ENCODE measurements at regions not wholly inside any gene's neighbourhood (a gene's known extent, or its start where the extent isn't known, plus 50 kb on each side); places are given as distances from the start of the nearest gene placed in this dataset.

DNA sequence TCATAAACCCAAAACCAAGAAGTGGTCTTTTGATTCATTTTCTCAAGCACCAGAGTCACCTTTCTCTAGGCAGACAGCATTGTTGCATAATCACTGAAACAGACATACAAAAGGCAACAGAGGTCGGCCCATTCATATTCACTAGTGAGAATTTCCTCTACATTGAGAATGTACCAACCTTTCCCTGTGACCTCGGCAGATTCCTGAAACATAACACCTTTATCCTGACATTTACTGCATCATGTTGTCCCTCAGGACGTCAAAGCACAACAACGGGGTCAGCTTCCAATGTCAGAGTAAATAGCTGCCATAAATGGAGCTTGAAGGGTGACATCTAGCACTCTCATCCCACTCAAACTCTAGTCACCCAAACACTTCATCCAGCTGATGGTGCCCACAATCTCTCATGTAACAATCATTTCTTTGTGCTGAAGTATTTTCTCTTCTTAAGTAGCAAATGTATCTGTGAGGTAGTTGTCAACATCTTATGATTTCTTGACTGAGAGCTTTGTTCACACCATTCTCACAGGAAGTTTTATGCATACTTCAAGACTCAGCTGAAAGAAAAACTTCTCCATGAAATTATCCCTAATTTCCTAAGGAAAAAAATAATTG lies 802.6 kb upstream of the CHAC2 start:
- Histone ChIP-seq H3K9me3 (ENCODE audit: insufficient read depth, low read depth) (peaks cover 7% of the 10 kb centered on the region; the same call in 1 of the 2 replicates), H3K27ac (no peak overlapping the region), H2AFZ (no peak overlapping the region), H3F3A (ENCODE audit: insufficient read depth, low read depth) (no peaks in the 10 kb centered on the region), H3K4me3 (no peak overlapping the region), H3K27me3 (ENCODE audit: insufficient read depth, low read depth) (no peaks in the 10 kb centered on the region), H4K20me1 (ENCODE audit: insufficient read depth) (no peaks in the 10 kb centered on the region), H3K79me2 (ENCODE audit: low read depth) (no peaks in the 10 kb centered on the region), H3K4me1 (replicated peaks; ENCODE audit: insufficient read depth) (no peaks in the 10 kb centered on the region), H3K36me3 (ENCODE audit: low read depth) (no peaks in the 10 kb centered on the region), H3K9me2 (ENCODE audit: insufficient read depth) (no peaks in the 10 kb centered on the region), H3K4me2 (no peak overlapping the region)
- ChIA-PET CTCF (no interaction called here), POLR2A (ENCODE audit: unreplicated experiment) (no interaction called here)
- intact Hi-C loops (cut with micrococcal nuclease; ENCODE audit: unreplicated experiment), result no loop called here
- BruUV-seq (replicated peaks), result no TSS peak
- DNase-seq, result no peak
- TF ChIP-seq, protein P1, sequence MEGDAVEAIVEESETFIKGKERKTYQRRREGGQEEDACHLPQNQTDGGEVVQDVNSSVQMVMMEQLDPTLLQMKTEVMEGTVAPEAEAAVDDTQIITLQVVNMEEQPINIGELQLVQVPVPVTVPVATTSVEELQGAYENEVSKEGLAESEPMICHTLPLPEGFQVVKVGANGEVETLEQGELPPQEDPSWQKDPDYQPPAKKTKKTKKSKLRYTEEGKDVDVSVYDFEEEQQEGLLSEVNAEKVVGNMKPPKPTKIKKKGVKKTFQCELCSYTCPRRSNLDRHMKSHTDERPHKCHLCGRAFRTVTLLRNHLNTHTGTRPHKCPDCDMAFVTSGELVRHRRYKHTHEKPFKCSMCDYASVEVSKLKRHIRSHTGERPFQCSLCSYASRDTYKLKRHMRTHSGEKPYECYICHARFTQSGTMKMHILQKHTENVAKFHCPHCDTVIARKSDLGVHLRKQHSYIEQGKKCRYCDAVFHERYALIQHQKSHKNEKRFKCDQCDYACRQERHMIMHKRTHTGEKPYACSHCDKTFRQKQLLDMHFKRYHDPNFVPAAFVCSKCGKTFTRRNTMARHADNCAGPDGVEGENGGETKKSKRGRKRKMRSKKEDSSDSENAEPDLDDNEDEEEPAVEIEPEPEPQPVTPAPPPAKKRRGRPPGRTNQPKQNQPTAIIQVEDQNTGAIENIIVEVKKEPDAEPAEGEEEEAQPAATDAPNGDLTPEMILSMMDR (conservative IDR thresholded peaks at IDR 0.05), result no peak
- TF ChIP-seq EZH2 (IDR thresholded peaks at IDR 0.05; ENCODE audit: low read depth), result no peak

DNA sequence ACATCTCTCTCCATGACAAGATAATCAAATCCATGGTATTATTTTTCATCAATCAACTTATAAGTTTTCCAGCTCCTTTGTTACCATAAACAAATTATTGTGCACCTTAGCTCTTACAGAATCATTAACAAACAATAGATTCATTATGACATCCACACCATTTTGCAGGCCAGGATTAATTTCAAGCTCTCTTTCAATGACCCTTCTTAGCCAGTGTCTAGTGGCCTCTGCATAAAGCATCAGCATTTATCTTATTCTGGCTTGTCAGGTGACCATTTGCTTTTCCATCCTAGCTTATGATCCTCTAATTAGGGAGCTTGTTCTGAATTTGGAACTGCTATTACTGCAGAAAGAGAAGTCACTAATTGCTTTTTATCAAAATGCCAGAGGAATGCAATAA lies 806.2 kb upstream of the CHAC2 start:
- POLR2A ChIA-PET (ENCODE audit: unreplicated experiment), result interaction anchor here (0.6 kb wide), 1 partner anchor 50 kb away, joined by 5 read pairs; no protein-coding TSS in a partner anchor
- BruUV-seq (replicated peaks), result no TSS peak

DNA sequence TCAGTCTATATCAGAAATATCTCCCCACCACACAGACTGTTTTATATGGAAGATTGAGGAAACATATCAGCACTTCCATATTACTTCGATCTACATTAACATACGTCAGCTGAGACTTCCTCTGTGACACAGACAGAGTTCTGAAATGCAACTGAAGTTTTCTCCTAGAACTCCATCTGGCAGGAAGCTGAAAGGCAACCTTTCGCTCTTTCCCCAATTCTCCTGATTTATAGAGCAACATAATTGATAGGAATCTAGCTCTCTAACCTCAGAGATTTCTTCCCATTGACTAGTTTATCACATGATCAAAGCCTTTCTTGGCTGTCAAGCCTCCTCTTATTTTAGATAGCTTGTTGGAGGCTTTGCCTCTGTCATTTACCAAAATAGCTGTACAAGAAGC lies 806.7 kb upstream of the CHAC2 start:
- Histone ChIP-seq H3K4me2 (no peak overlapping the region), H3F3A (ENCODE audit: insufficient read depth, low read depth) (no peaks in the 10 kb centered on the region), H2AFZ (no peak overlapping the region), H3K79me2 (ENCODE audit: low read depth) (no peaks in the 10 kb centered on the region), H3K27me3 (ENCODE audit: insufficient read depth, low read depth) (no peaks in the 10 kb centered on the region), H4K20me1 (ENCODE audit: insufficient read depth) (no peaks in the 10 kb centered on the region), H3K4me3 (no peak overlapping the region), H3K4me1 (replicated peaks; ENCODE audit: insufficient read depth) (no peaks in the 10 kb centered on the region), H3K9me3 (ENCODE audit: insufficient read depth, low read depth) (peaks cover 7% of the 10 kb centered on the region; the same call in 1 of the 2 replicates), H3K9me2 (ENCODE audit: insufficient read depth) (no peaks in the 10 kb centered on the region), H3K36me3 (ENCODE audit: low read depth) (no peaks in the 10 kb centered on the region), H3K27ac (no peak overlapping the region)
- ChIA-PET POLR2A (ENCODE audit: unreplicated experiment) (interaction anchor here (0.6 kb wide), 1 partner anchor 51 kb away, joined by 5 read pairs; no protein-coding TSS in a partner anchor), CTCF (no interaction called here)
- no TSS peak for BruUV-seq (replicated peaks)
- DNase-seq, result no peak
- intact Hi-C loops (cut with micrococcal nuclease; ENCODE audit: unreplicated experiment), result no loop called here
- TF ChIP-seq EZH2 (IDR thresholded peaks at IDR 0.05; ENCODE audit: low read depth), result no peak
- TF ChIP-seq, protein P1 (conservative IDR thresholded peaks at IDR 0.05), result no peak

More for the DNA sequence above, 806.2 kb upstream of the CHAC2 start:
- no peak overlapping the region for H3K27ac ChIP-seq
- peaks cover 7% of the 10 kb centered on the region; the same call in 1 of the 2 replicates for H3K9me3 ChIP-seq (ENCODE audit: insufficient read depth, low read depth)
- no peaks in the 10 kb centered on the region for H3K9me2 ChIP-seq (ENCODE audit: insufficient read depth)
- H3K36me3 ChIP-seq (ENCODE audit: low read depth), result no peaks in the 10 kb centered on the region
- H3K4me3 ChIP-seq, result no peak overlapping the region
- intact Hi-C loops (cut with micrococcal nuclease; ENCODE audit: unreplicated experiment), result no loop called here
- H3F3A ChIP-seq (ENCODE audit: insufficient read depth, low read depth), result no peaks in the 10 kb centered on the region
- CTCF ChIA-PET, result no interaction called here
- no peak for DNase-seq
- no peaks in the 10 kb centered on the region for H4K20me1 ChIP-seq (ENCODE audit: insufficient read depth)
- no peaks in the 10 kb centered on the region for H3K4me1 ChIP-seq (replicated peaks; ENCODE audit: insufficient read depth)
- H2AFZ ChIP-seq, result no peak overlapping the region
- TF ChIP-seq, protein P1 (conservative IDR thresholded peaks at IDR 0.05), result no peak
- no peak for TF ChIP-seq EZH2 (IDR thresholded peaks at IDR 0.05; ENCODE audit: low read depth)
- no peaks in the 10 kb centered on the region for H3K27me3 ChIP-seq (ENCODE audit: insufficient read depth, low read depth)
- H3K79me2 ChIP-seq (ENCODE audit: low read depth), result no peaks in the 10 kb centered on the region
- no peak overlapping the region for H3K4me2 ChIP-seq

Data from PC-9 (cell line).